SU-DHL-6 (cell line): ENCODE measurements at regions not wholly inside any gene's neighbourhood (a gene's known extent, or its start where the extent isn't known, plus 50 kb on each side); places are given as distances from the start of the nearest gene placed in this dataset.
A peak's percentile ranks its signal among the peaks of the same experiment; 100 is the strongest.

Experiments
- H2AFZ ChIP-seq: fragments of 200-600 bp; sonication (generic); 2 replicates; pipeline ENCODE4 v1.6.1; 2014; ENCODE audit warnings: low read depth, mild to moderate bottlenecking, moderate library complexity, mixed read lengths, antibody characterized with exemption, low read length; ENCODE audit not compliant: severe bottlenecking
- H3F3A ChIP-seq: fragments of 200-600 bp; shearing (Covaris generic); 2 replicates; pipeline ENCODE4 v1.6.0; 2016; ENCODE audit warnings: antibody characterized with exemption, mild to moderate bottlenecking; ENCODE audit not compliant: insufficient read depth
- H3K27ac ChIP-seq: fragments of 200-600 bp; sonication (generic); 2 replicates; pipeline ENCODE4 v1.5.1; 2016; ENCODE audit warnings: low read depth, mild to moderate bottlenecking, low read length, moderate library complexity, mixed read lengths
- H3K27me3 ChIP-seq: fragments of 200-600 bp; sonication (generic), shearing (Covaris generic); 2 replicates; pipeline ENCODE4 v1.6.0; 2014; ENCODE audit warnings: mild to moderate bottlenecking, low read length
- H3K36me3 ChIP-seq: fragments of 200-600 bp; sonication (generic); 2 replicates; pipeline ENCODE4 v1.6.1; 2014; ENCODE audit warnings: mild to moderate bottlenecking, low read length, mixed read lengths
- H3K4me2 ChIP-seq: fragments of 300-600, 200-600 bp; shearing (Covaris generic), sonication (generic); 2 replicates; pipeline ENCODE4 v1.6.0; 2014; ENCODE audit warnings: low read length, low read depth, mild to moderate bottlenecking; ENCODE audit not compliant: poor library complexity, severe bottlenecking
- H3K4me3 ChIP-seq: fragments of 200-600 bp; sonication (generic); 2 replicates; pipeline ENCODE4 v1.5.1; 2014; ENCODE audit warnings: antibody characterized with exemption, low read length, mild to moderate bottlenecking, mixed read lengths; ENCODE audit not compliant: insufficient read depth, poor library complexity, severe bottlenecking
- H3K79me2 ChIP-seq: fragments of 200-600 bp; sonication (generic); 2 replicates; pipeline ENCODE4 v1.6.1; 2014; ENCODE audit warnings: mild to moderate bottlenecking, low read length, moderate library complexity; ENCODE audit not compliant: insufficient read depth
- H3K9ac ChIP-seq: fragments of 200-600 bp; sonication (generic); 2 replicates; pipeline ENCODE4 v1.7.0; 2014; ENCODE audit warnings: mild to moderate bottlenecking, low read length
- H3K9me2 ChIP-seq: fragments of 200-600 bp; sonication (generic); replicated peaks from 2 replicates; pipeline ENCODE4 v1.6.1; 2014; ENCODE audit warnings: low read length; ENCODE audit not compliant: insufficient read depth
- H3K9me3 ChIP-seq: fragments of 200-600 bp; sonication (generic); 2 replicates; pipeline ENCODE4 v1.6.1; 2014; ENCODE audit warnings: low read length, mixed read lengths; ENCODE audit not compliant: insufficient read depth
- H4K20me1 ChIP-seq: fragments of 200-600 bp; sonication (generic); 2 replicates; pipeline ENCODE4 v1.6.1; 2014; ENCODE audit warnings: low read depth, mild to moderate bottlenecking, antibody characterized with exemption, low read length, moderate library complexity, mixed read lengths
- EZH2phosphoT487 ChIP-seq: fragments of 200-600 bp; sonication (generic), shearing (Covaris generic); conservative IDR thresholded peaks from 2 replicates; pipeline ENCODE4 v1.6.1; 2018; ENCODE audit warnings: mild to moderate bottlenecking, antibody characterized with exemption, low read length, moderate library complexity, mixed read lengths
- TF ChIP-seq, protein P1 (sequence below): fragments of 200-600 bp; sonication (generic); IDR thresholded peaks from one replicate; pipeline ENCODE4 v1.5.1; 2017; ENCODE audit warnings: antibody characterized with exemption, mild to moderate bottlenecking, low read length, moderate library complexity; ENCODE audit not compliant: insufficient read depth, poor library complexity, severe bottlenecking

DNA sequence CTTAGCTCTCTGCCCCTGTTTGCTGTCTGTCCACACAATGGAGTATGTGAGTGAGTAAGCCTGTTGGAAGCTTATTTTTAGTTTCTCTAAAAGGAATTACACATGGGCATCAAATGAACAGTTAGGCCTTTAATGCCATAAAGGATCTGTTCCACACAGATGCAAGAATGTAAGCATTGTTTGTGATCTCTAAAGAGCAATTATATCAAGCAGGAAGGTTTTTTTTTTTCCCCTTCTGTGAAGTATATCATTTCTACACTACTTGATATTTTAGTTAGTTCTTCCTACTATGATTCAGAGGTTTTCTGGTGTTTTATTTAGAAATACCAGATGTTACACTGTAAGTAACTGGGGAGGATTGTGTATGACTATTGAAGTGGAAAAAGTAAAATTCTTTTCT is 627.5 kb downstream of the COL12A1 start:
- Histone ChIP-seq H3K4me2 (no peak overlapping the region), H3K27me3 (no peaks in the 10 kb centered on the region)

DNA sequence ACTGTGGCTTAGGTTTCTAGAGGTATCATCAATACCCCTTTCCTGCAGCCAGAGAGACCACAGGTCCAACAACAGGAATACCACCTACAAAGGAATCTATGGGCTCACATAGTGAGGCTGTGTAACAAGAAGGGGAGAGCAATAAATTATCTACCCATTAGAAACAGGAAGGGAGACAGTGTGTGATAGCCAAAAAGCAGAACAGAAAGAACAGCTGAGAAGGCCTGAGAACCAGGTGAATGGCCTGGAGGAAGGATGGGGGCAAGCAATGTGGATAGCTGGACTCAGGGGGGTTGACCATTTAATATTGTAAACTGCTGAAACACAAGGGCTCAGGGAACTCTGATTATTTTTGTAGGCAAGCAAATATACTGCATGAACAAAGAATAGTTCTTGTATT is 628.2 kb downstream of the COL12A1 start:
- no peaks in the 10 kb centered on the region for H4K20me1 ChIP-seq
- no peaks in the 10 kb centered on the region for H3K9me3 ChIP-seq
- H3K9ac ChIP-seq, result no peak overlapping the region
- no peak overlapping the region for H3K27ac ChIP-seq
- H3K36me3 ChIP-seq, result no peaks in the 10 kb centered on the region
- no peaks in the 10 kb centered on the region for H3K9me2 ChIP-seq
- H3K27me3 ChIP-seq, result no peaks in the 10 kb centered on the region
- no peaks in the 10 kb centered on the region for H3F3A ChIP-seq
- H3K79me2 ChIP-seq, result no peaks in the 10 kb centered on the region
- no peak overlapping the region for H3K4me2 ChIP-seq
- TF ChIP-seq, protein P1, sequence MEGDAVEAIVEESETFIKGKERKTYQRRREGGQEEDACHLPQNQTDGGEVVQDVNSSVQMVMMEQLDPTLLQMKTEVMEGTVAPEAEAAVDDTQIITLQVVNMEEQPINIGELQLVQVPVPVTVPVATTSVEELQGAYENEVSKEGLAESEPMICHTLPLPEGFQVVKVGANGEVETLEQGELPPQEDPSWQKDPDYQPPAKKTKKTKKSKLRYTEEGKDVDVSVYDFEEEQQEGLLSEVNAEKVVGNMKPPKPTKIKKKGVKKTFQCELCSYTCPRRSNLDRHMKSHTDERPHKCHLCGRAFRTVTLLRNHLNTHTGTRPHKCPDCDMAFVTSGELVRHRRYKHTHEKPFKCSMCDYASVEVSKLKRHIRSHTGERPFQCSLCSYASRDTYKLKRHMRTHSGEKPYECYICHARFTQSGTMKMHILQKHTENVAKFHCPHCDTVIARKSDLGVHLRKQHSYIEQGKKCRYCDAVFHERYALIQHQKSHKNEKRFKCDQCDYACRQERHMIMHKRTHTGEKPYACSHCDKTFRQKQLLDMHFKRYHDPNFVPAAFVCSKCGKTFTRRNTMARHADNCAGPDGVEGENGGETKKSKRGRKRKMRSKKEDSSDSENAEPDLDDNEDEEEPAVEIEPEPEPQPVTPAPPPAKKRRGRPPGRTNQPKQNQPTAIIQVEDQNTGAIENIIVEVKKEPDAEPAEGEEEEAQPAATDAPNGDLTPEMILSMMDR, result no peak
- no peak for TF ChIP-seq EZH2phosphoT487
- H2AFZ ChIP-seq, result no peak overlapping the region
- H3K4me3 ChIP-seq, result no peak overlapping the region

More for the DNA sequence above, 627.5 kb downstream of the COL12A1 start:
- H3K79me2 ChIP-seq, result no peaks in the 10 kb centered on the region
- TF ChIP-seq EZH2phosphoT487, result no peak
- TF ChIP-seq, protein P1, result no peak
- no peak overlapping the region for H3K27ac ChIP-seq
- no peaks in the 10 kb centered on the region for H4K20me1 ChIP-seq
- H3F3A ChIP-seq, result no peaks in the 10 kb centered on the region
- no peaks in the 10 kb centered on the region for H3K9me3 ChIP-seq
- no peaks in the 10 kb centered on the region for H3K36me3 ChIP-seq
- H3K9me2 ChIP-seq, result no peaks in the 10 kb centered on the region
- H3K4me3 ChIP-seq, result no peak overlapping the region
- no peak overlapping the region for H2AFZ ChIP-seq
- H3K9ac ChIP-seq, result no peak overlapping the region

DNA sequence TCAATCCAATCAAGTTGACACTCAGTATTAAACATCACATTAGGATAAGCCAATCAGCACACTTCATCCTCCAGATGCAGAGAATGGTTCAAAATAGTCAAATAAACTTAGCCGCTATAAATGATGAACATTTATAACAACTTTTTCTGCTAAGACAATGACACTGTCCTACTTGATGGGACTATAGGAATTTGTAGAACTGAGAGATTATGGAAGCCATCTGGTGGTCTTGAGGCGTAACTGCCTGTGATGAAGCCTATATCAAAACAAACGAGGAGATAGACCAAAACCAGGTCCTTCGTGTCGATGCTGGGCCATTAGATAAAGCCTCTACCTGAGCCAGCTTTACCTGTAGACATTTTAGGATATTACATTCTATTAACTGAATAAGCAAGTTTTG is 631.1 kb downstream of the COL12A1 start:
- TF ChIP-seq, protein P1, result peak; percentile 42
- TF ChIP-seq EZH2phosphoT487, result no peak
- Histone ChIP-seq H3K9ac (no peak overlapping the region), H3F3A (no peaks in the 10 kb centered on the region), H3K9me3 (no peaks in the 10 kb centered on the region), H2AFZ (no peak overlapping the region), H3K27ac (no peak overlapping the region), H3K27me3 (no peaks in the 10 kb centered on the region), H3K4me3 (no peak overlapping the region), H4K20me1 (no peaks in the 10 kb centered on the region), H3K36me3 (no peaks in the 10 kb centered on the region), H3K4me2 (no peak overlapping the region), H3K9me2 (no peaks in the 10 kb centered on the region), H3K79me2 (no peaks in the 10 kb centered on the region)
